ENCODE measurements at regions not wholly inside any gene's neighbourhood (a gene's known extent, or its start where the extent isn't known, plus 50 kb on each side); places are given as distances from the start of the nearest gene placed in this dataset.

GRCh38 chr9:10928372-10928771, 315.6 kb upstream of the PTPRD start:
- H3F3A ChIP-seq (ENCODE audit: insufficient read depth, low read length) = no peaks in the 10 kb centered on the region
- no peak for DNase-seq
- H3K9me3 ChIP-seq (replicated peaks; ENCODE audit: insufficient read depth, low read length) = no peaks in the 10 kb centered on the region
- no peak overlapping the region for H3K27ac ChIP-seq (ENCODE audit: low read length)
- H3K4me2 ChIP-seq (ENCODE audit: low read depth, low read length) = no peak overlapping the region
- H3K4me1 ChIP-seq (ENCODE audit: low read length) = no peaks in the 10 kb centered on the region
- no peak overlapping the region for H3K4me3 ChIP-seq (ENCODE audit: low read length)
- H3K79me2 ChIP-seq (ENCODE audit: low read length) = no peaks in the 10 kb centered on the region
- H4K20me1 ChIP-seq (ENCODE audit: insufficient read depth, low read length) = no peaks in the 10 kb centered on the region
- H3K27me3 ChIP-seq (replicated peaks; ENCODE audit: insufficient read depth, low read length) = no peaks in the 10 kb centered on the region
- TF ChIP-seq, protein P1, sequence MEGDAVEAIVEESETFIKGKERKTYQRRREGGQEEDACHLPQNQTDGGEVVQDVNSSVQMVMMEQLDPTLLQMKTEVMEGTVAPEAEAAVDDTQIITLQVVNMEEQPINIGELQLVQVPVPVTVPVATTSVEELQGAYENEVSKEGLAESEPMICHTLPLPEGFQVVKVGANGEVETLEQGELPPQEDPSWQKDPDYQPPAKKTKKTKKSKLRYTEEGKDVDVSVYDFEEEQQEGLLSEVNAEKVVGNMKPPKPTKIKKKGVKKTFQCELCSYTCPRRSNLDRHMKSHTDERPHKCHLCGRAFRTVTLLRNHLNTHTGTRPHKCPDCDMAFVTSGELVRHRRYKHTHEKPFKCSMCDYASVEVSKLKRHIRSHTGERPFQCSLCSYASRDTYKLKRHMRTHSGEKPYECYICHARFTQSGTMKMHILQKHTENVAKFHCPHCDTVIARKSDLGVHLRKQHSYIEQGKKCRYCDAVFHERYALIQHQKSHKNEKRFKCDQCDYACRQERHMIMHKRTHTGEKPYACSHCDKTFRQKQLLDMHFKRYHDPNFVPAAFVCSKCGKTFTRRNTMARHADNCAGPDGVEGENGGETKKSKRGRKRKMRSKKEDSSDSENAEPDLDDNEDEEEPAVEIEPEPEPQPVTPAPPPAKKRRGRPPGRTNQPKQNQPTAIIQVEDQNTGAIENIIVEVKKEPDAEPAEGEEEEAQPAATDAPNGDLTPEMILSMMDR (IDR thresholded peaks at IDR 0.05; ENCODE audit: low read length) = no peak
- TF ChIP-seq EZH2phosphoT487 (IDR thresholded peaks at IDR 0.05; ENCODE audit: low read length) = no peak
- no peak for TF ChIP-seq EZH2 (optimal IDR thresholded peaks at IDR 0.05; ENCODE audit: low read depth, low read length)
- H3K9me2 ChIP-seq (replicated peaks; ENCODE audit: insufficient read depth, low read length) = no peaks in the 10 kb centered on the region
- no peaks in the 10 kb centered on the region for H3K36me3 ChIP-seq (replicated peaks; ENCODE audit: insufficient read depth, low read length)
- H3K9ac ChIP-seq (ENCODE audit: low read length) = no peak overlapping the region
- H2AFZ ChIP-seq (ENCODE audit: low read length) = no peak overlapping the region

DNA sequence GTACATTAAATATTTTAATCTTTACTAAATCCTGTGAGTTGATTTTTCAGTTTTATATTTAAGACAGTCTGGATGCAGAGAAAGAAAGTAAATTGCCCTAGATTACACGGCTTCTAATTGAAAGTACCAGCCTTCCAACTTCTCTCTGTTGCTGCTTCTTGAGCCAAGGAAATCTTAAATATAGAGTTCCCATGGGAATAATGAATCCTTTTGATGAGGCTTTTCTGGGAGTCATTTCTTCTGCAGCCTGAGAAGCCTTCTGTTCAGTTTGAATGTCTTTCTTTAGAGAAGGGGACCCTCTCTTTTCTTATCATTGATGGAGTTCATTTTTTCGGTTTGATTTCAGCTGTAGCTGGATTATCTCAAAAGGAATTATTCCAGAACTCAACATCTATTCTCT, 317.3 kb upstream of the PTPRD start:
- Histone ChIP-seq H3K9me2 (replicated peaks; ENCODE audit: insufficient read depth, low read length) (no peaks in the 10 kb centered on the region), H3K4me1 (ENCODE audit: low read length) (no peaks in the 10 kb centered on the region), H3K27me3 (replicated peaks; ENCODE audit: insufficient read depth, low read length) (no peaks in the 10 kb centered on the region), H3K9ac (ENCODE audit: low read length) (no peak overlapping the region), H3F3A (ENCODE audit: insufficient read depth, low read length) (no peaks in the 10 kb centered on the region), H2AFZ (ENCODE audit: low read length) (no peak overlapping the region), H3K27ac (ENCODE audit: low read length) (no peak overlapping the region), H3K9me3 (replicated peaks; ENCODE audit: insufficient read depth, low read length) (no peaks in the 10 kb centered on the region), H3K4me2 (ENCODE audit: low read depth, low read length) (no peak overlapping the region), H3K36me3 (replicated peaks; ENCODE audit: insufficient read depth, low read length) (no peaks in the 10 kb centered on the region), H4K20me1 (ENCODE audit: insufficient read depth, low read length) (no peaks in the 10 kb centered on the region), H3K4me3 (ENCODE audit: low read length) (no peak overlapping the region), H3K79me2 (ENCODE audit: low read length) (no peaks in the 10 kb centered on the region)
- no peak for DNase-seq
- TF ChIP-seq, protein P1 (IDR thresholded peaks at IDR 0.05; ENCODE audit: low read length) = no peak
- TF ChIP-seq EZH2 (optimal IDR thresholded peaks at IDR 0.05; ENCODE audit: low read depth, low read length) (no peak), EZH2phosphoT487 (IDR thresholded peaks at IDR 0.05; ENCODE audit: low read length) (no peak)

DNA sequence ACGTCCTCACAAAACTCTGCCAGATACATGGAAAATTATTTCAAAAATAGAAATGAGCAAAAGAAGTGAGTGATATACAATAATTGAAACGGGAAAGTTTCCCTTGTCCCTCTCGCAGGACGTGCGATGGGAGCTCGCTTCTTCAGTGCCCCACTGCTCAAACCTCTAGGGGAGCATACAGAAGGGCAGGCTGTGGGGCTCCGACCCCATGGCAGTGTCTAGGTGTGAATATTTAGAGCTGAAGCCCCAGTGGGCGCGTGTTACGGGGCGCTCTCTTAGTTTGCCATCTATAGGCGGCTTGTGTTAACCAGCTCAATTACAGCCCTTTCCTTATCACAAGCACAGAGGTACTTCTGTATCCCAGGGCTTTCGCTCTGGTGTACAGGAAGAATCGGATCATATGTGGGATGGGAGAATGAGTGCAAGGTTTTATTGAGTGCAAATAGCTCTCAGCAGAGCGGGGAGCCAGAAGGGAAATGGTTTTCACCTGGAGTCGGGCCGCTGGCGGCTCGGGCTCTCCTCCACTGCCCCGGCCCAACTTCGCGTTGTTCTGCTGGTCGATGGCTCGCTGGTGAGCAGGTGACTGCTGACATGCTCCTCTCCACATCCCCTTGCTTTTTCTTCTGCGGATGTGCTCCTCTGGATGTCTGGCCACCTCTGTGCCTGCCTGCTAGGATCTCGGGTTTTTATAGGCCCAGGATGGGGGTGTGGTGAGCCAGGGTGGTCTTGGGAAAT, 334.0 kb upstream of the PTPRD start:
- Histone ChIP-seq H3K9me2 (replicated peaks; ENCODE audit: insufficient read depth, low read length) (no peaks in the 10 kb centered on the region), H3K27me3 (replicated peaks; ENCODE audit: insufficient read depth, low read length) (no peaks in the 10 kb centered on the region), H3K4me3 (ENCODE audit: low read length) (no peak overlapping the region), H3F3A (ENCODE audit: insufficient read depth, low read length) (no peaks in the 10 kb centered on the region), H4K20me1 (ENCODE audit: insufficient read depth, low read length) (no peaks in the 10 kb centered on the region), H3K36me3 (replicated peaks; ENCODE audit: insufficient read depth, low read length) (no peaks in the 10 kb centered on the region), H3K4me2 (ENCODE audit: low read depth, low read length) (no peak overlapping the region), H3K9ac (ENCODE audit: low read length) (no peak overlapping the region), H3K4me1 (ENCODE audit: low read length) (no peaks in the 10 kb centered on the region), H2AFZ (ENCODE audit: low read length) (no peak overlapping the region), H3K79me2 (ENCODE audit: low read length) (no peaks in the 10 kb centered on the region), H3K9me3 (replicated peaks; ENCODE audit: insufficient read depth, low read length) (no peaks in the 10 kb centered on the region), H3K27ac (ENCODE audit: low read length) (no peak overlapping the region)
- TF ChIP-seq, protein P1 (IDR thresholded peaks at IDR 0.05; ENCODE audit: low read length) = no peak
- TF ChIP-seq EZH2 (optimal IDR thresholded peaks at IDR 0.05; ENCODE audit: low read depth, low read length) (no peak), EZH2phosphoT487 (IDR thresholded peaks at IDR 0.05; ENCODE audit: low read length) (no peak)
- no peak for DNase-seq

All from MM.1S (cell line).